Liver (tissue), 7 donors: ENCODE measurements at regions not wholly inside any gene's neighbourhood (a gene's known extent, or its start where the extent isn't known, plus 50 kb on each side); places are given as distances from the start of the nearest gene placed in this dataset.

Experiments used
- DNase-seq: peaks from one replicate; pipeline ENCODE4 v3.0.0-alpha.2; 2017; ENCODE audit warnings: low spot score
- H3K27ac ChIP-seq, 2 donors: one replicate each; pipeline ENCODE4 v1.7.0; 2013; ENCODE audit warnings: inconsistent platforms in 2 of 2, low read length in 2 of 2, control low read depth in 1 of 2, low read depth in 1 of 2, mild to moderate bottlenecking in 1 of 2
- H3K27me3 ChIP-seq, 4 donors: one replicate each; pipeline versions ENCODE4 v1.6.1 to v1.7.0; 2013; ENCODE audit warnings: low read length in 3 of 4, inconsistent platforms in 1 of 4, mild to moderate bottlenecking in 1 of 4, moderate library complexity in 1 of 4; ENCODE audit not compliant: control insufficient read depth in 4 of 4, insufficient read depth in 4 of 4
- H3K36me3 ChIP-seq, 4 donors: one replicate each; pipeline versions ENCODE4 v1.6.1 to v1.7.0; 2013; ENCODE audit warnings: low read length in 3 of 4, mild to moderate bottlenecking in 3 of 4, low read depth in 1 of 4, moderate library complexity in 1 of 4; ENCODE audit not compliant: control insufficient read depth in 4 of 4, insufficient read depth in 3 of 4
- H3K4me1 ChIP-seq, 4 donors: one replicate each; pipeline versions ENCODE4 v1.6.1 to v1.7.0; 2013; ENCODE audit warnings: low read length in 3 of 4, mild to moderate bottlenecking in 3 of 4, moderate library complexity in 1 of 4; ENCODE audit not compliant: control insufficient read depth in 4 of 4, insufficient read depth in 4 of 4
- H3K4me3 ChIP-seq, 3 donors: one replicate each; pipeline versions ENCODE4 v1.6.1 to v1.7.0; 2013; ENCODE audit warnings: low read length in 3 of 3, control low read depth in 1 of 3, low read depth in 1 of 3, mild to moderate bottlenecking in 1 of 3
- H3K9ac ChIP-seq, 2 donors: one replicate each; pipeline ENCODE4 v1.7.0; 2013; ENCODE audit warnings: low read length in 2 of 2, mild to moderate bottlenecking in 2 of 2, moderate library complexity in 2 of 2, control low read depth in 1 of 2, low read depth in 1 of 2
- H3K9me3 ChIP-seq, 4 donors: one replicate each; pipeline versions ENCODE4 v1.6.1 to v1.7.0; 2013; ENCODE audit warnings: low read length in 3 of 4; ENCODE audit not compliant: control insufficient read depth in 4 of 4
- ATF3 ChIP-seq: IDR thresholded peaks from 2 replicates; pipeline ENCODE4 v1.6.1; 2016; ENCODE audit warnings: antibody characterized with exemption
- HNF4G ChIP-seq: IDR thresholded peaks from 2 replicates; pipeline ENCODE4 v1.6.1; 2016; ENCODE audit warnings: antibody characterized with exemption
- JUND ChIP-seq, 2 donors: IDR thresholded peaks; 2 replicates each; pipeline ENCODE4 v1.6.1; 2016; ENCODE audit warnings: antibody characterized with exemption in 2 of 2
- MAX ChIP-seq: IDR thresholded peaks from 2 replicates; pipeline ENCODE4 v1.6.1; 2016; ENCODE audit warnings: antibody characterized with exemption
- NR2F2 ChIP-seq: IDR thresholded peaks from 2 replicates; pipeline ENCODE4 v1.6.1; 2016; ENCODE audit warnings: antibody characterized with exemption
- RAD21 ChIP-seq, 2 donors: IDR thresholded peaks; 2 replicates each; pipeline ENCODE4 v1.6.1; 2016; ENCODE audit warnings: antibody characterized with exemption in 2 of 2, mild to moderate bottlenecking in 2 of 2
- REST ChIP-seq: IDR thresholded peaks from 2 replicates; pipeline ENCODE4 v1.6.1; 2016; ENCODE audit warnings: antibody characterized with exemption, mild to moderate bottlenecking
- RXRA ChIP-seq, 2 donors: IDR thresholded peaks; 2 replicates each; pipeline ENCODE4 v1.6.1; 2017 to 2018; ENCODE audit warnings: antibody characterized with exemption in 2 of 2, mild to moderate bottlenecking in 1 of 2
- SP1 ChIP-seq: IDR thresholded peaks from 2 replicates; pipeline ENCODE4 v1.6.1; 2018; ENCODE audit warnings: antibody characterized with exemption, mild to moderate bottlenecking
- YY1 ChIP-seq: IDR thresholded peaks from 2 replicates; pipeline ENCODE4 v1.6.1; 2016; ENCODE audit warnings: antibody characterized with exemption, mild to moderate bottlenecking
- WGBS: extraction: QIAGEN DNeasy Blood & Tissue Kit; methylation state at CpG from one replicate; pipeline ENCODE4 v1.1.7; 2013; 5-methylcytosine and 5-hydroxymethylcytosine counted together
- donor health status: healthy.
- donor health status: healthy.
- donor health status: healthy.
- donor health status: healthy.

GRCh38 chr7:84629640-84630318, 435.2 kb upstream of the SEMA3A start:
- 77% methylated on average over 2 of the region's 2 CpGs for WGBS
- Histone ChIP-seq H3K27me3 (no peaks in the 10 kb centered on the region), H3K9me3 (peaks cover 0 to 8% (median 3%) of the 10 kb centered on the region in 4 donors), H3K4me1 (no peaks in the 10 kb centered on the region), H3K4me3 (no peak overlapping the region), H3K27ac (no peak overlapping the region), H3K36me3 (no peaks in the 10 kb centered on the region), H3K9ac (no peak overlapping the region)
- TF ChIP-seq HNF4G (no peak), RAD21 (IDR thresholded peaks at IDR 0.05) (no peak), YY1 (no peak), RXRA (IDR thresholded peaks at IDR 0.05) (no peak), SP1 (no peak)
- no peak for DNase-seq

- WGBS: 73% methylated on average over 3 of the region's 3 CpGs
- Histone ChIP-seq H3K9ac (no peak overlapping the region), H3K36me3 (no peaks in the 10 kb centered on the region), H3K27ac (no peak overlapping the region), H3K27me3 (no peaks in the 10 kb centered on the region), H3K9me3 (peaks cover 0 to 8% (median 3%) of the 10 kb centered on the region in 4 donors), H3K4me3 (no peak overlapping the region), H3K4me1 (no peaks in the 10 kb centered on the region)
- no peak for DNase-seq
- no peak for TF ChIP-seq SP1
- TF ChIP-seq REST: no peak
These were observed 434.6 kb upstream of the SEMA3A start for GRCh38 chr7:84629216-84629615.

GRCh38 chr7:84627250-84627649, 432.7 kb upstream of the SEMA3A start:
- Histone ChIP-seq H3K9me3 (peaks cover 0 to 5% (median 3%) of the 10 kb centered on the region in 4 donors), H3K27me3 (no peaks in the 10 kb centered on the region), H3K4me3 (no peak overlapping the region), H3K27ac (no peak overlapping the region), H3K4me1 (no peaks in the 10 kb centered on the region), H3K9ac (no peak overlapping the region), H3K36me3 (no peaks in the 10 kb centered on the region)
- DNase-seq: no peak
- TF ChIP-seq NR2F2 (no peak), MAX (no peak), JUND (IDR thresholded peaks at IDR 0.05) (no peak), ATF3 (no peak)
- WGBS: 39% methylated on average over 2 of the region's 2 CpGs
